Adrenal gland (tissue), 9 donors: ENCODE measurements at regions not wholly inside any gene's neighbourhood (a gene's known extent, or its start where the extent isn't known, plus 50 kb on each side); places are given as distances from the start of the nearest gene placed in this dataset.
A peak's percentile ranks its signal among the peaks of the same experiment; 100 is the strongest.

Experiments
- DNase-seq, 7 donors: peaks; one replicate each; pipeline ENCODE4 v3.0.0-alpha.2; 2019 to 2020
- H3K27ac ChIP-seq, 5 donors: fragments of 200-600 bp; sonication (generic) in 4 of 5; 1 replicate in 3 of 5; 2 replicates in 2 of 5; pipeline versions ENCODE4 v1.5.1 to v1.8.0; 2016 to 2020; ENCODE audit warnings: mild to moderate bottlenecking in 1 of 5
- H3K27me3 ChIP-seq: fragments of 200-600 bp; 2 replicates; pipeline ENCODE4 v1.8.0; 2021
- H3K36me3 ChIP-seq, 2 donors: fragments of 200-600 bp; replicated peaks in 1 of 2; 1 replicate in 1 of 2; 2 replicates in 1 of 2; pipeline versions ENCODE4 v1.5.1 to v1.8.0; 2018 to 2022
- H3K4me1 ChIP-seq, 2 donors: fragments of 200-600 bp; replicated peaks in 1 of 2; 1 replicate in 1 of 2; 2 replicates in 1 of 2; pipeline versions ENCODE4 v1.5.1 to v1.8.0; 2018 to 2021
- H3K4me3 ChIP-seq, 4 donors: fragments of 200-600 bp; sonication (generic) in 3 of 4; one replicate each; pipeline ENCODE4 v1.5.1; 2016 to 2018
- H3K9me3 ChIP-seq, 3 donors: fragments of 200-600 bp; sonication (generic) in 1 of 3; replicated peaks in 1 of 3; 1 replicate in 2 of 3; 2 replicates in 1 of 3; pipeline versions ENCODE4 v1.5.1 to v1.8.0; 2016 to 2021
- POLR2A ChIP-seq, 2 donors: fragments of 450-650 bp; IDR thresholded peaks; one replicate each; pipeline ENCODE4 v1.6.1; 2017; ENCODE audit warnings: antibody characterized with exemption in 2 of 2, mild to moderate bottlenecking in 2 of 2, moderate library complexity in 1 of 2
- WGBS, 4 donors: extraction: QIAGEN DNeasy Blood & Tissue Kit in 2 of 4; methylation state at CpG; one replicate each; pipeline versions ENCODE4 v1.1.5 to v1.1.7; 2013 to 2017; 5-methylcytosine and 5-hydroxymethylcytosine counted together
- intact Hi-C, 2 donors: fragments of 100-400 bp; cut with DNase I; formaldehyde crosslinking; loops; one replicate each; pipeline versions ENCODE4 v1.14.1 to v1.15.0; 2022 to 2023
- TF ChIP-seq, protein P1 (sequence below), 6 experiments: fragments of 450-650 bp in 4 of 6; fragments of 200-600 bp in 2 of 6; sonication (generic) in 1 of 6; IDR thresholded peaks; 1 replicate in 5 of 6; 2 replicates in 1 of 6; pipeline versions ENCODE4 v1.5.1 to v1.8.0; 2016 to 2021; ENCODE audit warnings: antibody characterized with exemption in 6 of 6, mild to moderate bottlenecking in 2 of 6, moderate library complexity in 1 of 6
- donor health status: healthy with polysubstance abuse.
- donor health status: Bipolar disorder and iron deficiency.
- donor health status: DM: yes; HTN: yes; CAD: no.
- donor health status: DM: no; HTN: no; CAD: no.
- donor health status: DM: no; HTN: no; CAD: no.

DNA sequence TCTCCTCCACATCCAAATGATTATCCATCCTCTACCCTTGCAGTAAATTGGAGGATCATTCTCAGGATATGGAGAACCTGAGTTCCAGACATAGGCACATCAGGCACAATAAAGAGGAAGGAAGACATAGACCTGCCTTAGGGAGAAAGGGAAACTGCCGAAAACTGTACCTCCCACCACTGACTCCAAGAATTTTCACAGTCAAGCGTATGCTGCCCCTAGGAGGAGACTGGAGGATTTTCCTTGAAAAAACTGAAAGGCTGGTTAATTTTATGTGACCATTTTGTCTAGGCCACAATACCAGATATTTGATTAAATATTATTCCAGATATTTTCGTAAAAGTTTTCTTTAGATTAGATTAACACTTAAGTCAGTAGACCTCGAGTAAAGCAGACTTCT, 638.5 kb upstream of the PKDCC start:
- TF ChIP-seq, protein P1, sequence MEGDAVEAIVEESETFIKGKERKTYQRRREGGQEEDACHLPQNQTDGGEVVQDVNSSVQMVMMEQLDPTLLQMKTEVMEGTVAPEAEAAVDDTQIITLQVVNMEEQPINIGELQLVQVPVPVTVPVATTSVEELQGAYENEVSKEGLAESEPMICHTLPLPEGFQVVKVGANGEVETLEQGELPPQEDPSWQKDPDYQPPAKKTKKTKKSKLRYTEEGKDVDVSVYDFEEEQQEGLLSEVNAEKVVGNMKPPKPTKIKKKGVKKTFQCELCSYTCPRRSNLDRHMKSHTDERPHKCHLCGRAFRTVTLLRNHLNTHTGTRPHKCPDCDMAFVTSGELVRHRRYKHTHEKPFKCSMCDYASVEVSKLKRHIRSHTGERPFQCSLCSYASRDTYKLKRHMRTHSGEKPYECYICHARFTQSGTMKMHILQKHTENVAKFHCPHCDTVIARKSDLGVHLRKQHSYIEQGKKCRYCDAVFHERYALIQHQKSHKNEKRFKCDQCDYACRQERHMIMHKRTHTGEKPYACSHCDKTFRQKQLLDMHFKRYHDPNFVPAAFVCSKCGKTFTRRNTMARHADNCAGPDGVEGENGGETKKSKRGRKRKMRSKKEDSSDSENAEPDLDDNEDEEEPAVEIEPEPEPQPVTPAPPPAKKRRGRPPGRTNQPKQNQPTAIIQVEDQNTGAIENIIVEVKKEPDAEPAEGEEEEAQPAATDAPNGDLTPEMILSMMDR (IDR thresholded peaks at IDR 0.05), result no peak
- no peak for TF ChIP-seq POLR2A (IDR thresholded peaks at IDR 0.05)
- H3K4me3 ChIP-seq, result no peak overlapping the region
- no peaks in the 10 kb centered on the region for H3K27me3 ChIP-seq
- WGBS, 4 donors, result 57 to 84% (median 70%) methylated on average over 4 of the region's 4 CpGs
- no peak overlapping the region for H3K27ac ChIP-seq
- no peaks in the 10 kb centered on the region for H3K4me1 ChIP-seq
- H3K36me3 ChIP-seq, result no peaks in the 10 kb centered on the region
- intact Hi-C loops, result no loop called here
- DNase-seq, result no peak
- no peaks in the 10 kb centered on the region for H3K9me3 ChIP-seq

DNA sequence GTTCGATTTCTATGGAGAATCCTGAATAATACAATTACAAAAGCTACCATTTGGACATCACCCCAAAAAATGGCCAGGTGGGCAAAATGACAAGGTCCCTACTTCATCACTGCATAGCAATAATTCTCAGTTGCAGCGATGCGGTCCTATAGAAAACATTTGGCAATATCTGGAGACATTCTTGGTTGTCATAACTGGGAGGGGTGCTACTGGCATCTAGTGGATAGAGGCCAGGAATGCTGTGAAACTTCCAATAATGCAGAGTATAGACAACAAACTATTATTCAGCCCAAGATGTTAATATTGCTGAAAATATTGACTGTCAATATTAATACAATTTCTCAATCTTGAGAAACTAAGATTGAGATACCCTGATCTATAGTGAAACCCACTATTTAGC, 637.8 kb upstream of the PKDCC start:
- intact Hi-C loops, result loop anchor here (10.0 kb wide), 2 partner anchors 285 to 375 kb away; no protein-coding TSS in a partner anchor
- DNase-seq, result no peak
- Histone ChIP-seq H3K4me3 (no peak overlapping the region), H3K36me3 (no peaks in the 10 kb centered on the region), H3K4me1 (no peaks in the 10 kb centered on the region), H3K27ac (no peak overlapping the region), H3K9me3 (no peaks in the 10 kb centered on the region), H3K27me3 (no peaks in the 10 kb centered on the region)
- TF ChIP-seq POLR2A (IDR thresholded peaks at IDR 0.05), result no peak
- TF ChIP-seq, protein P1 (IDR thresholded peaks at IDR 0.05), result no peak
- WGBS, 4 donors, result 79 to 92% (median 84%) methylated on average over 3 of the region's 3 CpGs

DNA sequence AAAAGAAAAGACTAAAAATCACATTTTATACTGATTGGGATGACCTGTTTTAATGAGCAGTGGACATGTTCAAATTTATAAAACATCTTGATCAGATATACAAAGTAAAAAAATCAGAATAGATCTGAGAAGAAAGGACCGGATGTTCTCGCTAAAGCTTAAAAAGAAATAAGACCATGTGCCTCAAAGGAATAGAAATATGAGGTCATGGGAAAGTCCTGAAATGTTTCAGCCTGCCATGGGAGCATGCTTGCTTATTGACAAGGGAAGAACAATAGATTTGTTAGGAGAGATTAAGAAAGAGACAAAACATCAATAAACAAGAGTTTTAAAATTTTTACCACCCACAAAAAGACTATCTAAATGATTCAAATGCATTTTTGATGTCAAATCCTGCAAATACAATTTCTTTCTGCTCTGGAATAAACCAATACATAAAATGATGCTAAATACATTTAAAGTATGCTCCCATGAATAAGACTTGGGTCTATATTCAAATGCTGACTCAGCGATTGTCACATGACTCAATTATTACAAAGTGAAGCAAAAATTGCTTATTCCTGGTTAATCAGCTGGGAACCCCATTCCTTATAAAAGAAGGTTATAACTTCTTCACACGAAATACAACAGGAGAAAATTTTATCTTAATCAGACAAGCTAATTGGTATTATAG, 633.9 kb upstream of the PKDCC start:
- no peak for TF ChIP-seq POLR2A (IDR thresholded peaks at IDR 0.05)
- TF ChIP-seq, protein P1 (IDR thresholded peaks at IDR 0.05), result no peak
- Histone ChIP-seq H3K4me1 (no peaks in the 10 kb centered on the region), H3K9me3 (no peaks in the 10 kb centered on the region), H3K36me3 (no peaks in the 10 kb centered on the region), H3K27ac (no peak overlapping the region), H3K27me3 (no peaks in the 10 kb centered on the region), H3K4me3 (no peak overlapping the region)
- intact Hi-C loops, result loop anchor here (2.0 to 10.0 kb wide), 3 partner anchors 281 to 371 kb away; no protein-coding TSS in a partner anchor
- WGBS, 4 donors, result 52 to 67% (median 55%) methylated on average over 4 of the region's 4 CpGs
- no peak for DNase-seq

DNA sequence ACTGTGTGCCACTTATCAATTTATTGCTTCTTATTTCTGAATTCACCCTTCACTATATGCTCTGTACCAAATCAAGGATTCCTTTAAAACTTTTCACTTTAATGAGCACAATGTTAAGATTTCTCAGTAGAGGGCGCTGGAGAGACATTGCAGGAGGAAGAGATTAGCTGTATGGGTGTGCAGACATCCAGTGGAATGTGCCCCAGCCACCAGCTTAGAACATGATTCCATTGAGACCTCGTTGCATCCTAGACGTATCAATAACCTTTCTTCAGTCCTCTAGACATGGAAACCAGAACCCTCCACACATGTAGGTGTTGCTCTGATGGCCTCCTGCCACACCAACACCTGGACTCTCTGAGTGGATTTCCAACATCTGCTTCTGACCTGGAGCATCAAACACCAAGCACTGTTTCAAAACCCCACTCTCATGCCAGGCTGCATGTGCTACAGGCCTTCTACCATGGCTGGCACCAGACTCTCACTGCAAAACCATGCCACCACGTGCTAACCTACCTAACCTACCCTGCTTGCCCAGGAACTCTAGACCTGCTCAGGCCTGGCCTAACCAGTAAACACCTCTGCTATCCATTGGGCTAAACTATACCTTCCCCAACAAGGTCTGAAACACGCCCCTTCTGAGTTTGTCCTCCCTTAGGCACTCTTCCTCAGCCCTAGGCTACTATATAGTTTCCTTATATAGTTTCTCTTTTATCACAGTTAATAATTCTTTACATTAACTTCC, 633.2 kb upstream of the PKDCC start:
- Histone ChIP-seq H3K9me3 (no peaks in the 10 kb centered on the region), H3K36me3 (no peaks in the 10 kb centered on the region), H3K4me3 (no peak overlapping the region), H3K4me1 (no peaks in the 10 kb centered on the region), H3K27me3 (no peaks in the 10 kb centered on the region), H3K27ac (no peak overlapping the region)
- intact Hi-C loops, result loop anchor here (2.0 to 10.0 kb wide), 3 partner anchors 280 to 370 kb away; no protein-coding TSS in a partner anchor
- TF ChIP-seq POLR2A (IDR thresholded peaks at IDR 0.05), result no peak
- TF ChIP-seq, protein P1 (IDR thresholded peaks at IDR 0.05), result peak; percentile 50 to 70 (median 62)
- 52 to 75% (median 64%) methylated on average over 5 of the region's 5 CpGs for WGBS, 4 donors
- DNase-seq, result peak in 5 of 7 donors; percentile 15 to 51 (median 29)
